Esophagus squamous epithelium (tissue), 4 donors: ENCODE measurements at regions not wholly inside any gene's neighbourhood (a gene's known extent, or its start where the extent isn't known, plus 50 kb on each side); places are given as distances from the start of the nearest gene placed in this dataset.

Experiments used
- POLR2A ChIP-seq, 4 donors: fragments of 450-650 bp; IDR thresholded peaks; one replicate each; pipeline ENCODE4 v1.6.1; 2017; ENCODE audit warnings: antibody characterized with exemption in 4 of 4, mild to moderate bottlenecking in 4 of 4, moderate library complexity in 3 of 4
- TF ChIP-seq, protein P1 (sequence below), 6 experiments: fragments of 450-650 bp in 4 of 6; fragments of 200-600 bp in 2 of 6; sonication (generic) in 2 of 6; IDR thresholded peaks; one replicate each; pipeline ENCODE4 v1.5.1; 2016 to 2019; ENCODE audit warnings: antibody characterized with exemption in 6 of 6, mild to moderate bottlenecking in 4 of 6, moderate library complexity in 4 of 6

GRCh38 chr3:168939651-168940238 lies 723.8 kb downstream of the MECOM start:
- TF ChIP-seq, protein P1, sequence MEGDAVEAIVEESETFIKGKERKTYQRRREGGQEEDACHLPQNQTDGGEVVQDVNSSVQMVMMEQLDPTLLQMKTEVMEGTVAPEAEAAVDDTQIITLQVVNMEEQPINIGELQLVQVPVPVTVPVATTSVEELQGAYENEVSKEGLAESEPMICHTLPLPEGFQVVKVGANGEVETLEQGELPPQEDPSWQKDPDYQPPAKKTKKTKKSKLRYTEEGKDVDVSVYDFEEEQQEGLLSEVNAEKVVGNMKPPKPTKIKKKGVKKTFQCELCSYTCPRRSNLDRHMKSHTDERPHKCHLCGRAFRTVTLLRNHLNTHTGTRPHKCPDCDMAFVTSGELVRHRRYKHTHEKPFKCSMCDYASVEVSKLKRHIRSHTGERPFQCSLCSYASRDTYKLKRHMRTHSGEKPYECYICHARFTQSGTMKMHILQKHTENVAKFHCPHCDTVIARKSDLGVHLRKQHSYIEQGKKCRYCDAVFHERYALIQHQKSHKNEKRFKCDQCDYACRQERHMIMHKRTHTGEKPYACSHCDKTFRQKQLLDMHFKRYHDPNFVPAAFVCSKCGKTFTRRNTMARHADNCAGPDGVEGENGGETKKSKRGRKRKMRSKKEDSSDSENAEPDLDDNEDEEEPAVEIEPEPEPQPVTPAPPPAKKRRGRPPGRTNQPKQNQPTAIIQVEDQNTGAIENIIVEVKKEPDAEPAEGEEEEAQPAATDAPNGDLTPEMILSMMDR (IDR thresholded peaks at IDR 0.05): no peak
- no peak for TF ChIP-seq POLR2A (IDR thresholded peaks at IDR 0.05)
